Glutamatergic neuron (in vitro differentiated cells): ENCODE measurements at regions not wholly inside any gene's neighbourhood (a gene's known extent, or its start where the extent isn't known, plus 50 kb on each side); places are given as distances from the start of the nearest gene placed in this dataset.
"Not testable (repeated sequence)": the region's sequence is repeated elsewhere in the genome, so short reads cannot be mapped to it uniquely, and the experiment has no call there.

Source experiments
- DNase-seq: peaks from one replicate; pipeline ENCODE4 v3.0.0; 2022
- H3K27ac Mint-ChIP-seq: one replicate; pipeline ENCODE4 v1.8.0; 2020; ENCODE audit warnings: mild to moderate bottlenecking, mixed read lengths, inconsistent platforms; ENCODE audit not compliant: unreplicated experiment
- H3K27me3 Mint-ChIP-seq: one replicate; pipeline ENCODE4 v1.8.0; 2020; ENCODE audit warnings: mild to moderate bottlenecking, moderate library complexity, mixed read lengths, inconsistent platforms; ENCODE audit not compliant: unreplicated experiment
- H3K36me3 Mint-ChIP-seq: one replicate; pipeline ENCODE4 v1.8.0; 2020; ENCODE audit warnings: mild to moderate bottlenecking, mixed read lengths, inconsistent platforms; ENCODE audit not compliant: unreplicated experiment
- H3K4me1 Mint-ChIP-seq: one replicate; pipeline ENCODE4 v1.8.0; 2020; ENCODE audit warnings: mild to moderate bottlenecking, low read depth, mixed read lengths, inconsistent platforms; ENCODE audit not compliant: unreplicated experiment
- H3K4me3 Mint-ChIP-seq: one replicate; pipeline ENCODE4 v1.8.0; 2020; ENCODE audit warnings: mild to moderate bottlenecking, mixed read lengths, inconsistent platforms; ENCODE audit not compliant: unreplicated experiment
- H3K9me3 Mint-ChIP-seq: one replicate; pipeline ENCODE4 v1.8.0; 2020; ENCODE audit warnings: mild to moderate bottlenecking, moderate library complexity, mixed read lengths, inconsistent platforms; ENCODE audit not compliant: unreplicated experiment
- TF ChIP-seq, protein P1 (sequence below): fragments of 200-600 bp; sonication (generic); IDR thresholded peaks from one replicate; pipeline ENCODE4 v1.5.0; 2021; ENCODE audit not compliant: partially characterized antibody, unreplicated experiment

DNA sequence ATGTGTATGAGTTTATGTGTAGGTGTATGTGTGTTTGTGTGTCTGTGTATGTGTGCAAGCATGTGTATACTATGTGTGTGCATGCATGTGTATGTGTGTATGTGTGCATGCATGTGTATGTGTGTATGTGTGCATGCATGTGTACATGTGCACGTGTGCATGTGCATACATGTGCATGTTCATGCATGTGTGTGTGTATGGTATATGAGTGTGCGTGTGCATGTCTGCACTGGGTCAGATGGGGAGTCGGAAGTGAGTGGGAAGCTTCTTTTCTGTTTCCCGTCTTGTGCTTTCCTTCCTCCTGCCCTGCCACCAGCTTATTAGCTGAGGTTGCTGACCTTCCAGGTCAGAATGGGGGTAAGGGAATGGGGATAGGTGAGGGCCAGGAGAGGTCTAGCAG is 174.7 kb downstream of the MAP2K4 start:
- Mint-ChIP-seq H3K4me1 (no peaks in the 10 kb centered on the region), H3K27me3 (peaks cover 1% of the 10 kb centered on the region), H3K27ac (no peak overlapping the region), H3K4me3 (no peak overlapping the region), H3K9me3 (no peaks in the 10 kb centered on the region), H3K36me3 (no peaks in the 10 kb centered on the region)
- no peak for DNase-seq
- TF ChIP-seq, protein P1, sequence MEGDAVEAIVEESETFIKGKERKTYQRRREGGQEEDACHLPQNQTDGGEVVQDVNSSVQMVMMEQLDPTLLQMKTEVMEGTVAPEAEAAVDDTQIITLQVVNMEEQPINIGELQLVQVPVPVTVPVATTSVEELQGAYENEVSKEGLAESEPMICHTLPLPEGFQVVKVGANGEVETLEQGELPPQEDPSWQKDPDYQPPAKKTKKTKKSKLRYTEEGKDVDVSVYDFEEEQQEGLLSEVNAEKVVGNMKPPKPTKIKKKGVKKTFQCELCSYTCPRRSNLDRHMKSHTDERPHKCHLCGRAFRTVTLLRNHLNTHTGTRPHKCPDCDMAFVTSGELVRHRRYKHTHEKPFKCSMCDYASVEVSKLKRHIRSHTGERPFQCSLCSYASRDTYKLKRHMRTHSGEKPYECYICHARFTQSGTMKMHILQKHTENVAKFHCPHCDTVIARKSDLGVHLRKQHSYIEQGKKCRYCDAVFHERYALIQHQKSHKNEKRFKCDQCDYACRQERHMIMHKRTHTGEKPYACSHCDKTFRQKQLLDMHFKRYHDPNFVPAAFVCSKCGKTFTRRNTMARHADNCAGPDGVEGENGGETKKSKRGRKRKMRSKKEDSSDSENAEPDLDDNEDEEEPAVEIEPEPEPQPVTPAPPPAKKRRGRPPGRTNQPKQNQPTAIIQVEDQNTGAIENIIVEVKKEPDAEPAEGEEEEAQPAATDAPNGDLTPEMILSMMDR: no peak

- Mint-ChIP-seq H3K36me3 (no peaks in the 10 kb centered on the region), H3K27ac (no peak overlapping the region), H3K9me3 (no peaks in the 10 kb centered on the region), H3K27me3 (peaks cover 1% of the 10 kb centered on the region), H3K4me3 (no peak overlapping the region), H3K4me1 (no peaks in the 10 kb centered on the region)
- TF ChIP-seq, protein P1: no peak
- DNase-seq: no peak
Measured at GRCh38 chr17:12201294-12201880, 180.7 kb downstream of the MAP2K4 start.

DNA sequence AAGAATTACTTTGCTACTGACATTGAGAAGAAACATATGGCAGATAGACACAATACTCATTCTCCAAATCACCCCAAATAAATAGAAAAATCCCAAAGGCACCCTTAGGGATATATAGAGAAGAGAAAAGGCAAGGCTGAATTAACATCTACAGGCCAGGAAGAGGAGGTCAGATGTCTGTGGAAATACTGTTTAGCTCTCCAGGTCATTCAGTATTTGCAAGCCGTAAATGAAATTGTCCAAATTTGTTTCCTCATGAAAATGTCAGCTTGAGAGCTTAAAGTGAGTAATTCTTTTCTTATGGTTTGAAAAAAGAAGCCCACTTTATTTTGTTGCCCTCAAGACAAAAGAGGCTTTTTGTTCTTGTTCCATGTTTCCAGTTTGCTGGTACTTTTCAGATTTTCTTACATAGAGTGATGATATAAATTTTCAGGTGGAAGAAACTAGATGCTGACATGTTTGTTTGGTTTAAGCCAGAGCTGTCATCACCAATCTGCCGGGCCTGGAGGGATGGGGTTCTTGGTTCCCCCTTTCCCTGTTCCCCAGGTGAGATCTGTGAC is 189.0 kb downstream of the MAP2K4 start:
- DNase-seq: no peak
- TF ChIP-seq, protein P1: no peak
- Mint-ChIP-seq H3K4me3 (no peak overlapping the region), H3K4me1 (no peaks in the 10 kb centered on the region), H3K9me3 (no peaks in the 10 kb centered on the region), H3K27me3 (no peaks in the 10 kb centered on the region), H3K27ac (no peak overlapping the region), H3K36me3 (no peaks in the 10 kb centered on the region)

DNA sequence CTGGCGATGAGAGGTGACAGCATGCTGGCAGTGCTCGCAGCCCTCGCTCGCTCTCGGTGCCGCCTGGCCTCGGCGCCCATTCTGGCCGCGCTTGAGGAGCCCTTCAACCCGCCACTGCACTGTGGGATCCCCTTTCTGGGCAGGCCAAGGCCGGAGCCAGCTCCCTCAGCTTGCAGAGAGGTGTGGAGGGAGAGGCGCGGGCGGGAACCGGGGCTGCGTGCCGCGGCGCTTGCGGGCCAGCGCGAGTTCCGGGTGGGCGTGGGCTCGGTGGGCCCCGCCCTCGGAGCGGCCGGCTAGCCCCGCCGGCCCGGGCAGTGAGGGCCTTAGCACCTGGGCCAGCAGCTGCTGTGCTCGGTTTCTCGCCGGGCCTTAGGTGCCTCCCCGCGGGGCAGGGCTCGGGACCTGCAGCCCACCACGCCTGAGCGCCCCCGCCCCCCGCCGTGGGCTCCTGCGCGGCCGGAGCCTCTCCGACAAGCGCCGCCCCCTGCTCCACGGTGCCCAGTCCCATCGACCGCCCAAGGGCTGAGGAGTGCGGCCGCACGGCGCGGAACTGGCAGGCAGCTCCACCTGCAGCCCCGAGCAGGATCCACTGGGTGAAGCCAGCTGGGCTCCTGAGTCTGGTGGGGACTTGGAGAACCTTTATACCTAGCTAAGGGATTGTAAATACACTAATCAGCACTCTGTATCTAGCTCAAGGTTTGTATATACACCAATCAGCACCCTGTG is 200.2 kb downstream of the MAP2K4 start:
- H3K36me3 Mint-ChIP-seq: not testable (repeated sequence)

GRCh38 chr17:12222392-12222791 is 201.7 kb downstream of the MAP2K4 start:
- no peak overlapping the region for H3K27ac Mint-ChIP-seq
- H3K4me1 Mint-ChIP-seq: no peaks in the 10 kb centered on the region
- H3K36me3 Mint-ChIP-seq: peaks cover 8% of the 10 kb centered on the region
- H3K9me3 Mint-ChIP-seq: no peaks in the 10 kb centered on the region
- no peak overlapping the region for H3K4me3 Mint-ChIP-seq
- no peak for DNase-seq
- peaks cover 2% of the 10 kb centered on the region for H3K27me3 Mint-ChIP-seq
- TF ChIP-seq, protein P1: no peak

More for the DNA sequence above, 200.2 kb downstream of the MAP2K4 start:
- H3K9me3 Mint-ChIP-seq, H3K27ac Mint-ChIP-seq, DNase-seq, H3K4me3 Mint-ChIP-seq, H3K27me3 Mint-ChIP-seq, H3K4me1 Mint-ChIP-seq: not testable (repeated sequence)
